Spinal cord (tissue), 9 donors: ENCODE measurements at regions not wholly inside any gene's neighbourhood (a gene's known extent, or its start where the extent isn't known, plus 50 kb on each side); places are given as distances from the start of the nearest gene placed in this dataset.

ENCODE experiments used
- DNase-seq, 6 donors: peaks; one replicate each; pipeline versions ENCODE4 v3.0.0 to v3.0.0-alpha.2; 2013 to 2015; ENCODE audit warnings: low spot score in 6 of 6, low read depth in 4 of 6
- H3K27ac ChIP-seq: one replicate; pipeline ENCODE4 v1.5.1; 2013; ENCODE audit warnings: low read depth, low read length, control low read depth
- H3K27me3 ChIP-seq: one replicate; pipeline ENCODE4 v1.6.1; 2013; ENCODE audit warnings: low read length; ENCODE audit not compliant: control insufficient read depth, insufficient read depth
- H3K36me3 ChIP-seq: one replicate; pipeline ENCODE4 v1.6.1; 2013; ENCODE audit warnings: low read length; ENCODE audit not compliant: control insufficient read depth, insufficient read depth
- H3K4me1 ChIP-seq: one replicate; pipeline ENCODE4 v1.6.1; 2013; ENCODE audit warnings: low read length; ENCODE audit not compliant: control insufficient read depth, insufficient read depth
- H3K4me3 ChIP-seq: one replicate; pipeline ENCODE4 v1.5.1; 2013; ENCODE audit warnings: low read depth, low read length, control low read depth
- H3K9me3 ChIP-seq: one replicate; pipeline ENCODE4 v1.6.1; 2013; ENCODE audit warnings: low read length; ENCODE audit not compliant: control insufficient read depth, insufficient read depth
- WGBS: methylation state at CpG from one replicate; pipeline ENCODE4 v1.1.5; 2013; ENCODE audit warnings: missing lambda C conversion rate; ENCODE audit not compliant: insufficient coverage; 5-methylcytosine and 5-hydroxymethylcytosine counted together
- donor health status: healthy.

- Histone ChIP-seq H3K27ac (no peak overlapping the region), H3K27me3 (no peaks in the 10 kb centered on the region), H3K4me3 (no peak overlapping the region), H3K4me1 (peaks cover 4% of the 10 kb centered on the region), H3K9me3 (no peaks in the 10 kb centered on the region), H3K36me3 (no peaks in the 10 kb centered on the region)
- DNase-seq: no peak
- 51% methylated on average over 3 of the region's 3 CpGs for WGBS
Observed at GRCh38 chr6:163646866-163647265, 232.3 kb downstream of the QKI start.

GRCh38 chr6:163646133-163646532 is 231.6 kb downstream of the QKI start:
- H3K4me3 ChIP-seq: no peak overlapping the region
- H3K9me3 ChIP-seq: no peaks in the 10 kb centered on the region
- H3K36me3 ChIP-seq: no peaks in the 10 kb centered on the region
- DNase-seq: no peak
- H3K4me1 ChIP-seq: peaks cover 2% of the 10 kb centered on the region
- no peaks in the 10 kb centered on the region for H3K27me3 ChIP-seq
- 78% methylated on average over 6 of the region's 9 CpGs for WGBS
- H3K27ac ChIP-seq: no peak overlapping the region

- DNase-seq: peak in 1 of 6 donors; percentile 50
- Histone ChIP-seq H3K4me3 (no peak overlapping the region), H3K27me3 (no peaks in the 10 kb centered on the region), H3K9me3 (no peaks in the 10 kb centered on the region), H3K4me1 (no peaks in the 10 kb centered on the region), H3K27ac (no peak overlapping the region), H3K36me3 (no peaks in the 10 kb centered on the region)
- WGBS: 73% methylated on average over 5 of the region's 10 CpGs
Observed at GRCh38 chr6:163645560-163645959, 231.0 kb downstream of the QKI start.

GRCh38 chr6:163643866-163644265 is 229.3 kb downstream of the QKI start:
- DNase-seq: no peak
- H3K9me3 ChIP-seq: no peaks in the 10 kb centered on the region

GRCh38 chr6:163641706-163642105 is 227.2 kb downstream of the QKI start:
- H3K4me1 ChIP-seq: no peaks in the 10 kb centered on the region
- H3K27ac ChIP-seq: no peak overlapping the region
- H3K9me3 ChIP-seq: no peaks in the 10 kb centered on the region
- no peak for DNase-seq
- no peaks in the 10 kb centered on the region for H3K36me3 ChIP-seq
- 98% methylated on average over 13 of the region's 13 CpGs for WGBS
- no peaks in the 10 kb centered on the region for H3K27me3 ChIP-seq
- H3K4me3 ChIP-seq: no peak overlapping the region

More at GRCh38 chr6:163643866-163644265, 229.3 kb downstream of the QKI start:
- Histone ChIP-seq H3K36me3 (no peaks in the 10 kb centered on the region), H3K27ac (no peak overlapping the region), H3K4me3 (no peak overlapping the region), H3K4me1 (no peaks in the 10 kb centered on the region), H3K27me3 (no peaks in the 10 kb centered on the region)
- 85% methylated on average over 3 of the region's 3 CpGs for WGBS

GRCh38 chr6:163640641-163641040 is 226.1 kb downstream of the QKI start:
- H3K27me3 ChIP-seq: no peaks in the 10 kb centered on the region
- no peaks in the 10 kb centered on the region for H3K36me3 ChIP-seq
- no peak overlapping the region for H3K27ac ChIP-seq

GRCh38 chr6:163637524-163637923 is 223.0 kb downstream of the QKI start:
- H3K9me3 ChIP-seq: no peaks in the 10 kb centered on the region
- DNase-seq: no peak
- H3K4me1 ChIP-seq: peaks cover 5% of the 10 kb centered on the region
- WGBS: 80% methylated on average over 1 of the region's 3 CpGs
- no peak overlapping the region for H3K4me3 ChIP-seq
- H3K36me3 ChIP-seq: no peaks in the 10 kb centered on the region
- no peaks in the 10 kb centered on the region for H3K27me3 ChIP-seq
- H3K27ac ChIP-seq: no peak overlapping the region

More at GRCh38 chr6:163640641-163641040, 226.1 kb downstream of the QKI start:
- WGBS: 96% methylated on average over 21 of the region's 21 CpGs
- H3K9me3 ChIP-seq: no peaks in the 10 kb centered on the region
- H3K4me1 ChIP-seq: peaks cover 4% of the 10 kb centered on the region
- H3K4me3 ChIP-seq: no peak overlapping the region
- no peak for DNase-seq

- WGBS: 47% methylated on average over 20 of the region's 22 CpGs
- no peak overlapping the region for H3K4me3 ChIP-seq
- no peaks in the 10 kb centered on the region for H3K36me3 ChIP-seq
- H3K27me3 ChIP-seq: peaks cover 4% of the 10 kb centered on the region
- peak in 1 of 6 donors; percentile 39 for DNase-seq
- H3K27ac ChIP-seq: no peak overlapping the region
- H3K9me3 ChIP-seq: no peaks in the 10 kb centered on the region
- peaks cover 10% of the 10 kb centered on the region for H3K4me1 ChIP-seq
Observed at GRCh38 chr6:163635731-163636364, 221.3 kb downstream of the QKI start.

GRCh38 chr6:163635315-163635714 is 220.8 kb downstream of the QKI start:
- 97% methylated on average over 6 of the region's 6 CpGs for WGBS

More at GRCh38 chr6:163635315-163635714, 220.8 kb downstream of the QKI start:
- Histone ChIP-seq H3K4me3 (no peak overlapping the region), H3K27me3 (peaks cover 4% of the 10 kb centered on the region), H3K36me3 (no peaks in the 10 kb centered on the region), H3K9me3 (no peaks in the 10 kb centered on the region), H3K27ac (no peak overlapping the region), H3K4me1 (peaks cover 14% of the 10 kb centered on the region)
- DNase-seq: no peak
